GM23338 (cell line): ENCODE measurements at regions not wholly inside any gene's neighbourhood (a gene's known extent, or its start where the extent isn't known, plus 50 kb on each side); places are given as distances from the start of the nearest gene placed in this dataset.

Source experiments
- ATAC-seq: fragments of 200-7000 bp; cut with Tn5 transposase; 3 replicates; pipeline ENCODE4 v1.9.1; 2020
- DNase-seq: peaks from one replicate; pipeline ENCODE4 v3.0.0-alpha.2; 2015; ENCODE audit warnings: low spot score
- H2AFZ ChIP-seq: fragments of 200-600 bp; sonication (generic); 2 replicates; pipeline ENCODE4 v1.8.0; 2016; ENCODE audit warnings: antibody characterized with exemption, mild to moderate bottlenecking, moderate library complexity
- H3F3A ChIP-seq: fragments of 200-600 bp; sonication (generic); replicated peaks from 2 replicates; pipeline ENCODE4 v1.8.0; 2017; ENCODE audit warnings: antibody characterized with exemption, mixed run types, low read depth
- H3K27ac ChIP-seq: fragments of 200-600 bp; sonication (generic); 2 replicates; pipeline ENCODE4 v1.6.1; 2016; ENCODE audit warnings: low read depth
- H3K27me3 ChIP-seq: fragments of 200-600 bp; sonication (generic); 2 replicates; pipeline ENCODE4 v1.8.0; 2016; ENCODE audit warnings: mild to moderate bottlenecking, mixed run types, moderate library complexity; ENCODE audit not compliant: insufficient read depth
- H3K36me3 ChIP-seq: fragments of 200-600 bp; sonication (generic); 2 replicates; pipeline ENCODE4 v1.8.0; 2016; ENCODE audit warnings: mild to moderate bottlenecking; ENCODE audit not compliant: insufficient read depth
- H3K4me1 ChIP-seq: fragments of 200-600 bp; sonication (generic); 2 replicates; pipeline ENCODE4 v1.8.0; 2016; ENCODE audit warnings: mild to moderate bottlenecking, moderate library complexity; ENCODE audit not compliant: insufficient read depth
- H3K4me2 ChIP-seq: fragments of 200-600 bp; sonication (generic); 2 replicates; pipeline ENCODE4 v1.7.1; 2017; ENCODE audit warnings: mixed run types
- H3K4me3 ChIP-seq: fragments of 200-600 bp; sonication (generic); 2 replicates; pipeline ENCODE4 v1.6.1; 2016; ENCODE audit warnings: mixed run types
- H3K79me2 ChIP-seq: fragments of 200-600 bp; sonication (generic); replicated peaks from 2 replicates; pipeline ENCODE4 v1.8.0; 2017; ENCODE audit warnings: mild to moderate bottlenecking; ENCODE audit not compliant: insufficient read depth
- H3K9me2 ChIP-seq: fragments of 200-600 bp; sonication (generic); 2 replicates; pipeline ENCODE4 v1.8.0; 2017; ENCODE audit not compliant: insufficient read depth
- H4K20me1 ChIP-seq: fragments of 200-600 bp; sonication (generic); replicated peaks from 2 replicates; pipeline ENCODE4 v1.8.0; 2017; ENCODE audit warnings: mild to moderate bottlenecking; ENCODE audit not compliant: insufficient read depth
- H3K27ac Mint-ChIP-seq: 2 replicates; pipeline ENCODE4 v1.8.0; 2020; ENCODE audit warnings: inconsistent platforms, mild to moderate bottlenecking, moderate library complexity, mixed read lengths
- H3K27me3 Mint-ChIP-seq: 3 replicates; pipeline ENCODE4 v1.8.0; 2022; ENCODE audit warnings: low read depth, mild to moderate bottlenecking, moderate library complexity, mixed read lengths, inconsistent platforms; ENCODE audit not compliant: insufficient read depth, poor library complexity
- H3K36me3 Mint-ChIP-seq: 3 replicates; pipeline ENCODE4 v1.8.0; 2021; ENCODE audit warnings: low read depth, mild to moderate bottlenecking, inconsistent platforms, moderate library complexity, mixed read lengths
- H3K4me1 Mint-ChIP-seq: 3 replicates; pipeline ENCODE4 v1.8.0; 2020; ENCODE audit warnings: mild to moderate bottlenecking, inconsistent platforms, mixed read lengths
- H3K4me3 Mint-ChIP-seq: 3 replicates; pipeline ENCODE4 v1.8.0; 2021; ENCODE audit warnings: moderate library complexity, mild to moderate bottlenecking, inconsistent platforms, mixed read lengths
- H3K9me3 Mint-ChIP-seq: 3 replicates; pipeline ENCODE4 v1.8.0; 2020; ENCODE audit warnings: moderate library complexity, mild to moderate bottlenecking, inconsistent platforms, mixed read lengths
- CREB1 ChIP-seq: fragments of 250-450 bp; sonication (Bioruptor Pico); IDR thresholded peaks from 2 replicates; pipeline ENCODE4 v1.5.0; 2020; ENCODE audit warnings: low read depth, mild to moderate bottlenecking, moderate library complexity
- CTCF ChIP-seq, 2 experiments: fragments of 200-600 bp in 1 of 2; sonication (generic) in 1 of 2; conservative IDR thresholded peaks; 2 replicates each; pipeline versions ENCODE4 v1.5.1 to v1.6.1; 2016 to 2017; ENCODE audit warnings: antibody characterized with exemption in 2 of 2, low read depth in 2 of 2, mild to moderate bottlenecking in 2 of 2, moderate library complexity in 1 of 2
- ETS1 ChIP-seq: IDR thresholded peaks from 2 replicates; pipeline ENCODE4 v1.6.1; 2016; ENCODE audit warnings: antibody characterized with exemption
- EZH2phosphoT487 ChIP-seq: fragments of 200-600 bp; sonication (generic); IDR thresholded peaks from one replicate; pipeline ENCODE4 v1.8.1; 2018; ENCODE audit warnings: antibody characterized with exemption; ENCODE audit not compliant: unreplicated experiment
- NANOG ChIP-seq: IDR thresholded peaks from 2 replicates; pipeline ENCODE4 v1.6.1; 2016; ENCODE audit warnings: antibody characterized with exemption, borderline replicate concordance
- ZNF331 ChIP-seq: fragments of 250-450 bp; sonication (Bioruptor Pico); IDR thresholded peaks from 2 replicates; pipeline ENCODE4 v1.5.0; 2020; ENCODE audit warnings: low read depth, mild to moderate bottlenecking, moderate library complexity
- ZNF462 ChIP-seq: fragments of 250-450 bp; sonication (Bioruptor Pico); IDR thresholded peaks from 2 replicates; pipeline ENCODE4 v1.5.0; 2020; ENCODE audit warnings: mild to moderate bottlenecking, moderate library complexity

GRCh38 chr1:102580806-102581205 lies 527.5 kb downstream of the COL11A1 start:
- Mint-ChIP-seq H3K27me3 (no peaks in the 10 kb centered on the region), H3K36me3 (no peaks in the 10 kb centered on the region), H3K27ac (no peak overlapping the region), H3K4me3 (no peak overlapping the region), H3K4me1 (no peaks in the 10 kb centered on the region), H3K9me3 (no peaks in the 10 kb centered on the region)
- no peak overlapping the region for H3K4me3 ChIP-seq
- H3K27me3 ChIP-seq, result no peaks in the 10 kb centered on the region
- H3K27ac ChIP-seq, result no peak overlapping the region
- H4K20me1 ChIP-seq, result no peaks in the 10 kb centered on the region
- H3F3A ChIP-seq, result no peaks in the 10 kb centered on the region
- H3K4me1 ChIP-seq, result no peaks in the 10 kb centered on the region
- ATAC-seq, result no peak
- no peak for DNase-seq
- H3K36me3 ChIP-seq, result no peaks in the 10 kb centered on the region
- no peaks in the 10 kb centered on the region for H3K79me2 ChIP-seq
- no peak overlapping the region for H2AFZ ChIP-seq
- no peak overlapping the region for H3K4me2 ChIP-seq
- no peaks in the 10 kb centered on the region for H3K9me2 ChIP-seq
- TF ChIP-seq NANOG (no peak), ZNF331 (CRISPR knock-in tag) (no peak), EZH2phosphoT487 (no peak), ZNF462 (CRISPR knock-in tag) (no peak), CREB1 (no peak), ETS1 (no peak), CTCF (conservative IDR thresholded peaks at IDR 0.05; ENCODE audit: low read depth in 2 of 2) (no peak)
